Left kidney (tissue), 1 donor: ENCODE measurements at regions not wholly inside any gene's neighbourhood (a gene's known extent, or its start where the extent isn't known, plus 50 kb on each side); places are given as distances from the start of the nearest gene placed in this dataset.

ENCODE experiments used
- DNase-seq: peaks from one replicate; pipeline ENCODE4 v3.0.0-alpha.2; 2013

DNA sequence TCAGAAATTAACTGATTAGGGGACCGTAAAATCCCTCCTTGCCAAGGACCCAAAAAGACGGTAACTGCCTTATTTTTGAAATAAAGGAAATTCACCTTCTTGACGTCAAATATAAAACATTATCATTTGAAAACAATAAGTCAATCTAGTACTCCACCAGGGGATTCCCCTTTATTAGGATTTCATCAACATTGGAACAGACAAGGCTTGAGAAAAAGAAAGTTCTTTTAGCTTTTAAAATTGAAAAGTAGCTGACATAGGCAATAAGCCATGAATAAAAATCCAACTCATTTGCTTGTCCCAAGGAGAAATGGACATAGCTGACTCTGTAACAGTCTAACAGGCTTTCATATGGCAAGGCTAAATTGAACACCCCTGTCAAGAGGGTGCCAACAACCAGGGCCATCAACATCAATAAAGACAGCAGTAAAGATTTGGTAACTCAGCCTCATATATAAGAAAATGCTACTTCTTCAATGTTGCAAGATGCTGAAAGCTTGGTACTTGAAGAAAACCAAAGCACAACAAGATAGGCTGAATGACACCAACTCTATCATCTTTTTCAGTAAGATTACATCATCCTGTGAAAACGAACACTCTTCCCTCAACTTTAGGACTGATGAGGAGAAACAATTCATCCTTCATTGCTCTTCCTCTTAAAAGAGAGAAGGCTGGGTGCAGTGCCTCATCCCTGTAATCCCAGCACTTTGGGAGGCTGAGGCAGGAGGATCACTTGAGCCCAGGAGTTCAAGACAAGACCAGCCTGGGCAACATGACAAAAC is 121.0 kb upstream of the PRDM1 start:
- no peak for DNase-seq

DNA sequence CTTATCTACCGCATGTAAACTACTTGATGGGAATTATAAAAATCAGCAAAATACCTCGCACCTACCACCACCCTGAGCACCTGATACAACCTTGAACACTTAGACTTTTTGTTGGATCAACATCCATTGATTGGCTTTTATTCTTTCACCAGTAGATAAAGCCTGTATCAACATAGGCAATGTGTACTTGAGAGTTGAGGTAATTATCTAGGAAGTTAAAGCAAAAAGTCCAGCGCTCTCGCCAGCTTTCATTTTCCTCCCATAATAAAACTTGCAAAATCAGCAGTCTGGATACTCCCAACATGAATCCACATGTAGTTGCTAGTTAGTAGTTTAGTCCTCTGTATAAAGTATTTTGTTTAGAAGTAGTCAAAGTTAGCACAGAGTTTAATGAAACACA is 132.0 kb upstream of the PRDM1 start:
- no peak for DNase-seq

DNA sequence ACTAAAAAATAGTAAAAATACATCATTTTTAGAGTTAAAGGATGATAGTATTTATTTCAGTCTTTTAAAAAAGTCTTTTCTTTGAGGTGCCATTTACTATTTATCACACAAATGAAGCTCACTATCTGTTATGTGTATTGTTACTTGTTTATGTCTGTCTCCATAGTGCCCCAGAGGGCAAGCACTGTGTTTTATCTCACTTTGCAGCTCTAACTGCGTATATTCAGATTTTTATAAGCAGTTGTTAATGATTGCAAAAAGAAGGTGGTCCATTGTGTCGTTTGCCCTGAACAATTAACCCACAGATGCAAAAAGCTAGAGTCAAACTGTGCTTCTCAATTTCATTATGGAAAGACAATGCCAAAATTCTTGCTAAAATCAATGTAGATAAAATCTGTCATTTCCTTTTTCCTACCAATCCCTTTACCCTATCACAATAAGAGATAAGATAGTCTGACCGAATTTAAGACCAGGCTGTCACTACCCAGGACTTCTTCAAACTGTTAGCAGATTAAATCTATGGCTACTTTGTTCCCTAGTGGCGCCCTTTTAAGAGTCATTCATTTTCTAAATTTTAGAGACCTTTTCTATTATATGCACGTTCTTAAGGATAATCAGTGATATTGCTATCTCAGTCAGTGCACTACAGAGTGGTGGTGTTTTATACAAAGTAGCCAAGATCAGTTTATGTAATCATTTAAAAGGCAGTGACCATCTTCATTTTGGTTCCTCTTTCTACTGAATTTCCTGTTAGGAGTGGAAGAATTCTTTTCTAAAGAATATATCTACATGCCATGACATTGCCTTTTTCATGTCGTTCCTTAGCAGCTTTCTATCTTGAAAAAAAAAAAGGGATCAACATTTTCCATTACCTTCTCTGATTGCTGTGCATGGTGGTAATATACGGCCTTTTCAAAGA is 133.1 kb upstream of the PRDM1 start:
- DNase-seq, result no peak

DNA sequence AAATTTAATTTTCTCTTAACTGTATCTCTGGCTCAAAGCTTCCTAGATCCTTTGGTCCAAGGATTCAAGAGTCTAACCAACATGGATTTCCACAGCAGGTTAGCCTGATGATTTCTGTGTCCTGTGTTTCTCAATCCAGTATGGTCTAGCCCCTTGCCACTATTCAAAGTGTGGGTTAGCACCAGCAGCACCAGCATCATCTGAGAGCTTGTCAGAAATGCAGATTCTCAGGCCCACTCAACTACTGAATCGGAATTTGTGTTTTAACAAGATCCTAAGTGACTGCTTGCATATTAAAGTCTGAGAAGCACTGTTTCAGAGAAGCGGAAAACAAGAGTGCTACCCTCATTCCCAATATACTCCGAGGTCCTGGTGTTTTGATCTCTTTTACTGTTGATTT is 133.8 kb upstream of the PRDM1 start:
- no peak for DNase-seq

DNA sequence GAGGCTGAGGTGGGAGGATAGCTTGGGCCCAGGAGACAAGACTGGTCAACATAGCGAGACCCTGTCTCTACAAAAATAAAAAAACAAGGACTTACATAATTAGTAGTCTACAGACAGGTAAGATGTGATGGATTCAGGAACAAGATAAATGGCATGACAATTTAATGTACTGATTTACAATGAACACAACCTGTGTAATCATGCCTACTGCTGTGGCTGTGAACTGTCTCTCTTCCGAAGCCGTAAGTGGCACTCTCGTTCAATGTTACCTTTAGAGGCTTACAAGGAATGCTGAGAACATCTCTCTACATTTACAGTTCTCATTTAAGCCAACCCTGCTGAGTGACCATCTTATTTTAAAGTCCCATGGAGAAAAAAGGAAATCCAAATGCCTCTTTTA is 134.8 kb upstream of the PRDM1 start:
- no peak for DNase-seq

DNA sequence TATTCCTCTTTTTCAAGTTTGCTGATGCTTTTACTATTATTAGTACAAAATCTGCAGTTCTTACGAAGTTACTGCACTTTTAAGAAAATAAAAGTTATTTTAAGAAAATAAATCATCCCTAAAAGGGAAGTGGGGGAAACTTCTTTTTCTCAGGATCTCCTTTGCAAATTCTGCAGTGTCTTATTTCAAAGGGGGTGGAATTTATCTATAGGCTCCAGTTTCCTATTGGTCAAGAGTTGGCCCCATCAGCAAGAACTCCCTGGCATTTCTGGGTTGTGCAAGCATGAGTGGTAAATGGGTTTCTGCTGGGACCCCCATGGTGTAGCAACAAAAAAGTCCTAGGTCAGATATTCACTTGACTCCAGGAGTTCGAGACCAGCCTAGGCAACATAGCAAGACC is 136.3 kb upstream of the PRDM1 start:
- DNase-seq, result no peak

DNA sequence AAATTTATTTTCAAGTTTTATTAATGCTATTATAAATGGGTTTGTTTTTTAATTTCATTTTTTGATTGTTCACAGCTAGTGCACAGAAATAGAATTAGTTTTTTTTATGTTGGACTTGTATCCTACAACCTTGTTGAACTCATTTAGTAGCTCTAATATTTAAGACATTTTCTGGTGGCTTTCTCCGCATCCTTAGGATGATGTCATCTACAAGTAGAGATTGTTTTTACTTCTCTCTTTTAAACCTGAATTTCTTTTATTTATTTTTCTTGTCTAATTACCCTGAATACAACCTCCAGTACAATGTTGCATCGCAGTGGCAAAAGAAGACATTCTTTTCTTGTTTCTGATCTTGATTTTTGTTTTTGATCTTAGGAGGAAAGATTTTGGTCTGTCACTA is 142.6 kb upstream of the PRDM1 start:
- no peak for DNase-seq

DNA sequence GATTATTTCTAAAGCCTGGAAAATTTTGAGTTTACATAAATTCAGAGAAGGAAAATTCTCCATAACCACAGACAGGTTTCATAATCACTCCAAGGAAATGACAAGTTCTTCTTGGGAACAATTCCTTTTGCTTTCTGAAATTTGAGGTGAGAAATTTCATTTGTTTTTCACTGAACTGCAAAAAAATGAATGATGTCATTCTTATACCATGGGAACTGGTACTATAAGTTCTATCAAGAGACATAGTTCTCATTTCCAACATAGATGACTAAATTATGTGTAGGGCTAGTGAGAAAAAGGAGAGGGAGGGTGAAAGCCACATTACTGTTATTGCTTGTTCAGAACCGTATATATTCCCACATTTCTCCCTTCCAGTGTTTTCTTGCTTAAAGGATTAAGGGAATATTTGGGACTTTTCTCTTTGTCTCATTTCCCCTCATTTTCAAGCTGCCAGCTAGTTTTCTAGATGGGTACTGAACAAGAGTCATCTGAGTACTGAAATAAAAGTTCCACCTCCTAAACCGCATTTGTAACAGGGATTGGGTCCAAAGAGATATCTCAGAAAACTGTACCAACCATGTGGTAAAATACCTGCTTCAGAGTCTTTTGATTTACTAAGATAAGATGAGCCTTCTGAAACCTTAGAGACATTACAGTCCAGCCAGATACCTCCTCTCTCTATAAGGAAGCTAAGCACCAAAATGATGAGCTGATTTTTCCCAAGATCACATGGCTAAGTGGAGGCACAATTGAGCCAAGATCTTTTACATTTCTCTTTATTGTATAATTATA is 144.3 kb upstream of the PRDM1 start:
- no peak for DNase-seq

DNA sequence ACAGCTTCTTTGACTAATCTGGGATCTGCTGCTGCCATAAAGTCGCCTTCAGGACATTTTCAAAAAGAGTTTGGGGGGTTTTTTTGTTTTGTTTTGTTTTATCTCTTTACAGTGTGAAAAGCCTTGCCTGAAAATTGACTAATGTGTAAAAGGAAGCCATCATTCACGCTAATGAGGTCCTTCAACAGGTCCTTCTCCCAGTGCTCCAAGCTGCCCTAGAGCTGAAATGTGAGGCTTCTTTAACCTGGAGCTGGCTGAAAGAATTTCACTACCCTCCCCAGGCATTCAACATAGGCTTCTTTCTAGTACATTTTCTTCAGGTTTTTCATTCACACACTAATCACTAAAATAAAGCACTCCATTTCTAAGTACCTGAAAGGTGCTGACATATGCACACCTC is 145.1 kb upstream of the PRDM1 start:
- no peak for DNase-seq

DNA sequence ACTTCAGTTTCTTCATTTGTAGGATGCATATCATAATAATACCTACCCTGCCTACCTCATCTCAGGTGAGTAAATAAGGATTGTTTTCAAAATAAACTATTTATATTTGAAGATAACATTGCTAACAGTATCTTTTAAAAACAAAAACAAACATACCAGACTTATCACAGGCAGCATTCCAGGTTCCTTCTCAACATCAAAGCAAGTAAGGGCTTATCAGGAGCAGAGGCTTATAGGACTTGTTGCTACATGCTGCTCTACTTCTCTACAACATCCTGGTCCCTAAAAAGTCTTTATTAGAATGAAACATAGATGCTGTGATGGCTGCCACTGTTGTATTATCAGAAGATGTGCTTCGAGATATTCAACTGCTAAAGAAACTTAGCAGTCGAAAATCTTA is 149.2 kb upstream of the PRDM1 start:
- no peak for DNase-seq

DNA sequence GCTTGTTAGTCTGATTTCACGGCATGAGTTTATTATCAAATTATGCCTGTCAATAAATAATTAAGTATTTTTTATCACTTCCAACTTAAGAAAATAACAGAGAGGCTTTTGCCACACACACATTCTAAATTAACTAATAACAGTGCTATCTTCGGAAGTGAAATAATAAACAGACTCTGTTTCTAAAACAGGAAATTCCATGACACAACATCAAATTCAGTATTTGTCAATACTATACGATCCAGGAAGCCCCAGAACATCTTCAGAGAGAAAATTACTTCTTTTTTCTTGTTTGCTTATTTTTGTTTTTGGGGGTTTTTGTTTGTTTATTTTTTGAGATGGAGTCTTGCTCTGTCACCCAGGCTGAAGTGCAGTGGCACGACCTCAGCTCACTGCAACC is 150.7 kb upstream of the PRDM1 start:
- no peak for DNase-seq

DNA sequence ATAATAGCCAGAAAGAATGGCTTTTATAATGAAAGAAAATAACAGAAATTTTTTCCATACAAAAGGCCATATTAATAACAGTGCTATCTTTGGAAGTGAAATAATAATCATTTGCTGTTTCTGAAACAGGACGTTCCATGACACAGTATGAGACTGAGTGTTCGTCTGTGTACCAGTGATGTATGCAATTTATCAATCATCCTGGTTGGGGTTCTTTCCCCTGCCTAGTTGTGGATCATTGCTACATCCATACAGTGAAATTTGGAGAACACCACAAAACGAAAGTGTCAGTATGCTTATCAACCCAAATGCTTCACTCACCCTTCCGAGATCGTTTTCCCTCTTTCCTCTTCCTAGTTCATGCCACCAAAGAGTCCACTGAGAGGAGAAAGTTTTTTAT is 151.4 kb upstream of the PRDM1 start:
- DNase-seq, result no peak

DNA sequence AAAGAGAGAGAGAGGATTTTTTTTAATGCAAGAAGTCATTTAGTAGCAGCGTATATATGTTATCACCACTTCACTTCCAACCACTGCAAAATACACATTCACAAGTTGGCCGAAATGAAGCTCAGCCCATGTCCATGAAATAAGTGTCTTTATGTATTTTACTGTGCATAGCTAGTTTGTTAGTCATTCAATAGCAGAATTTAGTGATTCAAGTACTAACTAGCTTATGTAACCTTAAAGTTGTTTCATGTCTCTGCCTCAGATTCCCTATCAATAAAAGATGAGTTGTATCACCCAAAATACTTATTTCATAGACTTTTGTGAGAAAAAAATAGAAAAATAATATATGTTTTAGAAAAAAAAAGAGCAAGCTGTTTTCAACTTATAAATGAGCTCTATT is 153.7 kb upstream of the PRDM1 start:
- no peak for DNase-seq

DNA sequence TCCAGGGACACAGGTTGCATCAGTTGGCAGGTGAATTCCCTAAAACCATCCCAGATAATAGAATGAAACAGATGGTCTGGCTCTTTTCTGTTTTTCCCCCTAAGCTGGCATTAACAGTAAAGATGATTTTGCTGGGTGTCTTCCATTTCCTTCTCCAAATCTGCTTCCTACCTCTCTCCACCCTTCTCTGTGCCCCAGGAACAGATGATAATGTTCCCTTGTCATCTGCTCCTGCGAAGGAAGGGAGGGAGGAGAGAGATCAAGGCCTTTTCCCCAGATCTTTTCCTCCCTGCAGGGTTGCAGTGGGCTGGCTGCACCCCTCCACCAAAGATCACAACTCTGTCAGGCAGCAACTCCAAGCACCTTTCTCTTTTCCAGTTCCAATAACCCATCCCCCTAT is 156.5 kb upstream of the PRDM1 start:
- DNase-seq, result no peak

DNA sequence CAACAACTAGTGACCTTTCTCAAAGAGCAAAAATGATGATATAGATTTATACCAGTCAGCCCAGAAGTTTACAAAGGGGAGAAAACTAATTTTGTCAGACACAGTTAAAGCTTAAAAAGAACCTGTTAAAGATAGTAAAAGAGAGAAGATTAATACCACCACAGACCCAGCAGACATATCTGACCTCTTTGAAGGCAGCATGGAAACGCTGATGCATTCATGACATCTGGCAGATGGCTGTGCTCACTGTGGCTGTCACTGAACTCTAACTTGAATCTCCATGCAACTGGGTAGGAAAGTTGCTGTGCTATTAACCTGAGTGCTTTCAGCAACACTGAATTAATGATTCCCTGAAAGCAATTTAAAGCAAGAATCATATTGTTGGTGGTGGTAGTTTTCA is 159.8 kb upstream of the PRDM1 start:
- DNase-seq, result no peak

DNA sequence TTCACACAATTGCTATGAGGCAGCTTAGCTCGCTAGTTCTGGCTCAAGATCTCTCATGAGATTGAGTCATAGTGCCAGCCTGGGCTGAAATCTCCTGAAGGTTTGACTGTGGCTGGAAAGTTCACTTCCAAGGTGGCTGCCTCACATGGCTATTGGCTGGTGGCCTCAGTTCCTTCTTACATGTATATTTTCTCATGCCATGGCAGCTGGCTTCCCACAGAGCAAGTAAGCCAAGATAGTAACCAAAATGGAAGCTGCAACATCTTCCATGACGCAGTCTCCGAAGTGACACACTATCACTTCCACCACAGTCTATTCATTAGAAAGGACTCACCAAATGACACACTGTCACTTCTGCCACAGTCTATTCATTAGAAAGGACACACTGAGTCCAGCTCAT is 160.4 kb upstream of the PRDM1 start:
- no peak for DNase-seq

DNA sequence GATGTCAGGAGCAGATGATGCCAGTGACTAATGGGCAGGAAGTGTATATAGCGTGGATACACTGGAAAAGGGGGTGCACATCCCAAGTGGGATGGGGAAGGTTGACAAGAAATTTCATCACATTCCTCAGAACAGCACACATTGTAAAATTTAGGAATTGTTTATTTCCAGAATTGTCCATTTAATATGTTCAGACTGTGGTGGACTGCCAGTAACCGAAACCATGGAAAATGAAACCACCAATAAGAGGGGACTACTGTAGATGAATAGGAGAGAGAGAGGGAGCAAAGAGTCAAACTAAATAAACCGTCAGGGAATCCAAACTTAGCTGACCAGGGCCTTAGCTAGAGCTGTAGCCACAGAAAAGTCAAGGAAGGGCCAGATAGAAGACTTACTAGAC is 164.4 kb upstream of the PRDM1 start:
- DNase-seq, result no peak

DNA sequence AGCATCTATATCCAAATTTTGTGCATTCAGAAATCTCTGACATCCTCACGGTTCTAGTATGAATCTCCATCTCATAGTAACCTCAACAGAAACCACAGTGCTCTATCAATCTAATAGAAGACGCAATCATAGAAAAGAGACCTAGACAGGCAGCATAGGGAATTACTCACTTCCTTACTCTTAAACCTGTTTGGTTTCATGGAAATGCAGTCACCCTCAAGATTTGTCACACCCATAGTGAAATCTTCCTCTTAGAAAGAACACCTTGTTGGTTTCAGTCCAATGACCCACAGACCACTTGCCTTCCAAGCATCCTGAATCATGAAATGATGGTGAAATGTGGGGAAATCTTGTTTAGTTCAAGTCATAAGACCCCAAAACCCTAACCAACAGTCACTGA is 166.1 kb upstream of the PRDM1 start:
- no peak for DNase-seq

DNA sequence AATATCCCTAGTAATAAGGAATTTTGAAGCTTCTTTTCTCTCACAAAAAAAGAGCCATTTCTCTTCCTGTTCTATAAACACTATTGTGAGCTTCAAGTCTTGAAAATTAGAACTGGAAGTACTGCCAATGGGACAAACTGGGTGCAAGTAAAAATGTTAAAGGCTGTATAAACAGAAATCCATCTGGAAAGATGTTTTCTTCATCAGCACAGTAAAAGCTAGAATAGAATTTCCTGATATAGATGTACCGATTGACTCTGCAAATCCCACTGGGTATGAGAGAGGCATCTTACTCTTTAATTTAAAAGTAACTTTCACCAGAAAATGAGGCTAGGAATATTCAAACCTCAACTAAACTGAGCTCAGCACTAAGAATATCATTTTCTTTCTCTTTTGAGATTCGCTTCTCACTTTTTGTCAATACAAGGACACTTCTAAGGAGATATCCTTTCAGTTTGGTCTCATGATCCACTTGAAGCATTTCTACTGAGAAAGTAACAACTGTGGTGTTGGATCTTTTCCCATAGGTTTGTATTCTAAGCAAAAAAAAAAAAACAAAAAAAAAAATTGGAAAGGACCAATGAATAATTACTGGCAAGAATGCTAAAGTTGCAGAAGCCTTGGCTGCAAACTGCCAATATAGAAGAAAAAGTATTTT is 169.0 kb upstream of the PRDM1 start:
- no peak for DNase-seq

DNA sequence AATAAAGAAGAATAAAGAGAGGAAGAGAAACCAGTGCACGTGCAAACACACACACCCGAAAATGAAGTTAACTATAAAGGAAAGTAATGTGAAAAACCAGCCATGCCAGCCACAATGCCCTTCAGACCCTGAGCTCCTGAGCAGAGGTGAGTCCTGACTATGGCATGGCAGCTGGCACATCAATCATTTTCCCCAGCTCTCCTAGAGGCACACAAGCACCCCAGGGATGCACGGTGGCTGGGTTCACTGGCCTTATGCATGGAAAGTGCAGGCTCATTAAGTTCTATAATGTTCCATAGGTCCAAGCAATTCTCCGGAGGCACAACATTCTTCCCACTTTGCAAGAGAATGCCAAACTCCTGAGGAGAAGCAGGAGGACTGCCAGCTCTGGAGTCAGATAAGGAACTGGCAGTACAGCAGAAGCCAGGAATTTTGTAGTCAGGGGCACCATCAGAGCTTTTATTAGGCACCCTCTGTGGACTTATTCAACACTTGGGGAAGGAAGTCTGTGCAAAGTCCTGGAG is 175.0 kb upstream of the PRDM1 start:
- no peak for DNase-seq

DNA sequence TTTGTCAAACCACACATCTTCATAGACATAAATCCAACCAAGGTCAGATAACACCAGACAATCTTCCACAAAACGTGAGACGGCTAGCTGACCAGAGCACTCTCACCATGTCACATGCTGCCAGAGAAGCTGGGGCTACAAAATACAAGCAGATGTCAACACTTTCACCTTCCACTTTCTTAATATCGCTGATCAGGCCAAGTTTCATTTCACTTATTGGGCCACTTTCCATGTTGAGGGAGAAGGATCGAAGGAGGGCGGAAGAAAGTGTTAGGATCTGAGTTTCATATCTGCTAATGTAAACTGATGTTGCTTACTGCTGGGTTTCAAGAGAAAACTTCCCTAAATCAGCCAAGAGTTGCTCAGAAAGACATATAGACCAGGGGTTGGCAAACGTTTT is 177.0 kb upstream of the PRDM1 start:
- DNase-seq, result no peak

DNA sequence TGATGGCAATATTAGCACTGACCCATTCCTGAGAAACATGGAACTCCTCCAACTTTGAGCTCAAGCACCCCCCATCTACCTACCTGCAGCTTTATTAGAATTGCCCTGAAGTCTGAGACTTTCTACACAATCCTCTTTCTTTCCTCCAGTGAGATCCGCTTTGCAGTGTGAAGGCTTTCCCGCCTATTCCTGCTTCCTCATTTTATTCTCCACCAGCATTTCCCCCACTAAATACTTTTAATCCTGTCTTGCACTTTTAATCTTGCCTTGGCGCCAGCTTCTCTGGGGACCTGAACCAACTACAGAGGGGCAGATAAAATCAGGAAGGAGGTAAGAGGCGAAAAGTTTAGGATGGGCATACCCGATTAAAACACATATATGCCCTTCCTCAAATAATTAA is 178.1 kb upstream of the PRDM1 start:
- no peak for DNase-seq
